Right lung (tissue), 2 donors: ENCODE measurements at regions not wholly inside any gene's neighbourhood (a gene's known extent, or its start where the extent isn't known, plus 50 kb on each side); places are given as distances from the start of the nearest gene placed in this dataset.
"Not testable (repeated sequence)": the region's sequence is repeated elsewhere in the genome, so short reads cannot be mapped to it uniquely, and the experiment has no call there.

Experiments
- DNase-seq, 2 donors: peaks; one replicate each; pipeline ENCODE4 v3.0.0-alpha.2; 2013

- no peak for DNase-seq
Observed at GRCh38 chr12:13440844-13441243, 244.3 kb downstream of the EMP1 start.

- DNase-seq: no peak
Observed at GRCh38 chr12:13437541-13437940, 241.0 kb downstream of the EMP1 start.

DNA sequence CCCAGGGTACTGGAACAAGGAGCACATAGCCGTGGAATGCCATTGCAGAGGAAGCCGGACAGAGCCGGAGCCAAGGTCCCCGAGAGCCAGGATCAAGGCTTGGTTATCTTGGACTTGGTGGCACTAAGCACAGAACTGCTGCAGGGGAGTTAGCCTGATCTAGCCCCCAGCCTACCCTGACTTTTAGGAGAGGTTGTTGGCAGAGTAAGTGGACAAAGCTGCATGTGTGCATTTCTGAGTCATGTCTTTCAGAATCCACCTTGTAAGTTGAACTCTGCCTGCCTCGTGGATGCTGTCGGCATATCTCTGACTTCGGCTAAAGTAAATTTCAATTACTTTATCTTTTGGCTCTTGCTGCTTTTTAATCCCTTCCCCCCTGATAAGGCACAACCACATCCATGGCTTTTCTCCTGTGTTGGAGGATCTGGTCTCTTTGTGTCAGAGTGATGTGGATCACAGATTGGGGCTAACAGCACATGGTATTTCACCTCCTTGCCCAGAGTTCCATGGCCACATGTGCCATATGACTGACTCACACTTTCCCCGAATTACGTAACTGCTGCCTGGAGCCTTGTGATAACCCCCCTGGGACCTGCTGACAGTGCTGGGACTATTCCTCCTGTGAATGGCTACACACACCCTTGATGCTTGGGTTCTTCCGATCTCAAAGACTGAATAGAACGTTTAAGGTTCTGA is 240.3 kb downstream of the EMP1 start:
- no peak for DNase-seq

DNA sequence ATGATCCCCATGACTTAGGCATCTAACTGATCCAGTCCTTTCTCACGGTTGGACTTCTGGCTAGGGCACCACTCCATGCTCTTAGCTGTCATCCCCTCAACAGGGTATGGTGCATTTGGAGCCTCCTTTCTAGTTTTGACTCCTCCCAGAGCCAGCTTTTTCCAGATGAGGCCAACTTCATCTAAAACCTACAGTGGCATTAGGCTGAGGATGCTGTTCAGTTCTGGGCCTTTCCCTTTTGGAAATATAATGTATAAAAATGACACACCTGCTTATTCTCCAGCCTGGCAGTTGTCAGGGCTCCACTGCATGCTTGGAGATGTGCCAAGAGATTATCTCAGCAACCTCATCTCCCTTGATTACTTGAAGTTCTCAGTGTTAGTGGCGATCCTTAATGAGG is 239.7 kb downstream of the EMP1 start:
- no peak for DNase-seq

GRCh38 chr12:13435235-13435933 is 238.9 kb downstream of the EMP1 start:
- no peak for DNase-seq

DNA sequence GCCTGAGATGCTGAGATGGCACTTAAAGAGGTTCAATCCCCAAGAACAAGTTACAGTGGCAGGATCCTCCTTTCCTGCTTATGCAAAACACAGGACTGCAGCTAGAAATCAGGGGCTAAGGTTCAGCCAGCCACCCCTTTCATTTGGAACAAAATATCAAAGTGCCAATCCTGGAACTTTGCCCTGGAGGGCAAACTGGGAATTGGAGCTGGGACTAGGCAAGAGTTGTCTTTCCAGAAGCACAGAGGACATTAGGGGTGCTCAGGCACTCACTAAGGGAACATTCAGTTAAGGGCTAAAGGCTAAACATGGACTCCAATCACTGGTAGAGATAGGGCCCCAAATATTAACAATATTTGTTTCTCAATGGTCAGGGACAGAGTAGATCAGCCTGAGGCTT is 237.2 kb downstream of the EMP1 start:
- no peak for DNase-seq

- no peak for DNase-seq
Observed at GRCh38 chr12:13431041-13431440, 234.5 kb downstream of the EMP1 start.

GRCh38 chr12:13428538-13429265 is 232.2 kb downstream of the EMP1 start:
- no peak for DNase-seq

GRCh38 chr12:13425766-13426165 is 229.2 kb downstream of the EMP1 start:
- no peak for DNase-seq

DNA sequence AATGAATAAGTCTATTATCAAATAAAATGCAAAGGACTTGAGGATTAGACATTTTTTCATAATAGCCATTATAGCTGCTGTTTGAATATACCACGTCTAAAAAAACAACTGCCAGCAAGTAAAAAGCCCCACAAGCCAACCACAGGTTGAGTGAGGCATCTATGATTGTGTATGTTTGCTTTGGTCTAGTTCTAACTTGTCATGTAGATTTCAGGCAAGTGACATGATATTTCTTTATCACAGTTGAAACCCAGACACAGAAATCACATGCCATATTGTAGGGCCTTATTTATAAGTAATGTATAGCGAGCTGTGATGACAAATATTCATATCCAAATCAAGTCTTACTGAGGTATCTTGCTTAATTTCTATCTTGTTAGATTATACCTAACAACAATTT is 225.8 kb downstream of the EMP1 start:
- no peak for DNase-seq

DNA sequence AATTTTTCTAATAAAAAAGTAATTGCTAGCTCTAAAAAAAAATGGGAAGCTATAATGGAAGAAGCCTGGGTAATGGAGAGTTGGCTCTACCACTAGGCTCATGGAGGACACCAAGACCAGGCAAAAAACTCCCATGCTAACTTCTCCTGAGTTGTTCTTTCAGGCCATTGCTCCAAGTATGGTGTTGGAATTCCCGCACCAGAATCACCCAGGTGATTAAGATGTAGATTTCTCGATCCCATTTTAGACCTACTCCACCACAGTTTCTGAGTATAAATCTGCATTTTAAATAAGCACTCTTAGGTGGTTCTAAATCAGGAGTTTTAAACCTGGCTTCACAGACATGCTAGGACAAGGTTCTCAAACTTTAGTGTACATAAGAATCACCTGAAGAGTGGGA is 221.0 kb downstream of the EMP1 start:
- no peak for DNase-seq

- DNase-seq: no peak
Observed at GRCh38 chr12:13411287-13411686, 214.8 kb downstream of the EMP1 start.

- no peak for DNase-seq
Observed at GRCh38 chr12:13405961-13406703, 209.6 kb downstream of the EMP1 start.

DNA sequence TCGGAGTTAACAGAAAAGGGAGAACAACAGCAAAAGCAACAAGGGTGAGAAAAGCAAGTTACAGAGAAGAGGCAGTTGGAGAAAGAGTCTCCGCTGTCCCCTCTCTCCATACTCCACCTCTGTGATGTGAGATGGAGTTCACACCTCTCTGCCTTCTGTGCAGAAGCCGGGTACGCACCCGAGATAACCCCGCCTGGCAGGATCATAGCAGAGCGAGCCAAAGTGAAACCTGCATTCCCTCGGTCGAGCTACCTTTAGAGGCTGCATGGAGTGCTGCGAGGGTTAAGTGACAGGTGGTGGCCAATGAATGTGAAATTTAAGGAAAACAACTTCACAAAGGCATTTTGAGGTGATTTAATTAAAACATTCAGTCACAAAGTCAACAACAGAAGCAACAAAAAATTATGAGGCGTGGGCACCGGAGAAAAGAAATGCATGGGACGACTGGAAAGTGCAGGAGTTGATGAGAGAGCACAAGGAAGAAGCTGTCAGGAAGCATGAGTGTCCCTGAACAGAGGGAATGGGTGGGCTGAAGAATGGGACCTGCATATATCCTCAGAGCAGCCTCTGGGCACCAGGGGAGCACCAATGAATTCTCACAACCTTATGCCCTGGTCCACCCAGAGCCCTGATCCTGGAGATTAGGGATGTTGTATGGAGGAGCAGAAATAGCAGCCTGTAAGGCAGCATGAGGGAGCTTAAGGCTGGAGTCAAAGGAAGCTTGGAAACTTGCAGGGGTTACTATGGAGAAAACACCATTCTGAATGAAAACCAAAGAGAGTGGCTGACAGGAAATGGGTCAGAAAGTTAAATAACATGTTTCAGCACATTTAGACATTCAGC is 208.3 kb downstream of the EMP1 start:
- DNase-seq: no peak

- no peak for DNase-seq
Observed at GRCh38 chr12:13404111-13404628, 207.6 kb downstream of the EMP1 start.

DNA sequence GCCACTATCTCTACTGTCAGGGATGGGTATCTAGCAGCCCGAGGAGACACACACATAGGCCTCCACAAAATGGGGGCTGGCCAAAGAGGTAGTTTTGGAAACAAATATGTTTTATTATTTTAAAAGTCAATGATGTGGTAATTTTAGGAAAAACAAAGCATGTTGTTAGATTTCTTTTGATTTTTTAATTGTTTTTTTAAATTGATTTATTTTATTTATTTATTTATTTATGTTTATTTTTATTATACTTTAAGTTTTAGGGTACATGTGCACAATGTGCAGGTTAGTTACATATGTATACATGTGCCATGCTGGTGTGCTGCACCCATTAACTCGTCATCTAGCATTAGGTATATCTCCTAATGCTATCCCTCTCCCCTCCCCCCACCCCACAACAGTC is 194.8 kb downstream of the EMP1 start:
- not testable (repeated sequence) for DNase-seq

- no peak for DNase-seq
Observed at GRCh38 chr12:13390918-13391317, 194.4 kb downstream of the EMP1 start.

DNA sequence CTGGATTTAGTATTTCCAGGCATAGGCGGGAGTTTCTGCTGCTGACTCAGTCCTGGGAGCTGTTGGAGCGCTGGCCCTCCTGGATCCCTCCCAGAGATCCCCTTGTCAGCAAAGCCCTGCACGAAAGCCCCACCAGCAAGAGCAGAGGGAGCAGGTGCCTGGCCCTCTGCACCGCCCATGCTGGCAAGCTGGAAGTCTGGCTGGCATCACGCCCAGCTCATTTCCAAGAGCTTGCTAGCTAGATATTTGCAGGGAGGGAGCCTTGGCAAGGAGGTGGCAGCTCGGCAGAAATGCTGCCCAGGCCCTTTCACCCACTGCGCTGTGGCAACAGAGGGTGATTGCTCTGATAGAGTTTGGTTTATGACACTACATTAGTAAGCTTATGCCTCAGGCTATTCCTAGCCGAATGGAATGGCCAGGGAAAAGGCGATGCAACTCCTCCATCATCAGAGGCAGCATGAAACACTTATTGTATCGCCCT is 193.9 kb downstream of the EMP1 start:
- peak; percentile 68 to 71 for DNase-seq

DNA sequence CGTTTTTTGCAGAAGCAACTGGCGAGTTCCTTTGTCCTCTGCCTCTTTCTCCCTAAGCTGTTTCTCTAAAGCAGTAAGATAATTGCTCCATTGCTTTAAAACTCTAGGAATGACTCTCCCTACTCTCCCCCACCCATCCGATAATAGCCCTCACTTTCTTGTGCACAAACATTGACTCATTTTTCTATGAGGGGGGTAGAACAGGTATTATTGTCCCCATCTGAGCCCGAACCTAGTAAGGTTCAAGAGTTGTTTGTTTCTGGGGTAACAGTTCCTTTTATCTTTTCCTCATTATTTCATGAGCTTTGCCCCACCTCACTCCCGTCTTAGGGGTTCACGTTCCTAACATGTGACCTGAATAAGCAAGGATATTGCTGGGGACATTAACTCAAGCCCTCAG is 190.6 kb downstream of the EMP1 start:
- DNase-seq: no peak

- DNase-seq: no peak
Observed at GRCh38 chr12:13386323-13387039, 190.0 kb downstream of the EMP1 start.
